Fibroblast of lung (primary cell): ENCODE measurements at regions not wholly inside any gene's neighbourhood (a gene's known extent, or its start where the extent isn't known, plus 50 kb on each side); places are given as distances from the start of the nearest gene placed in this dataset.

Experiments
- DNase-seq, 2 donors: peaks; one replicate each; pipeline versions ENCODE4 v3.0.0 to v3.0.0-alpha.2; 2010; ENCODE audit warnings: low read depth in 2 of 2
- H2AFZ ChIP-seq: 2 replicates; pipeline ENCODE4 v1.5.1; 2012; ENCODE audit warnings: low read length, control low read depth, inconsistent platforms
- H3K27ac ChIP-seq: 2 replicates; pipeline ENCODE4 v1.5.1; 2011; ENCODE audit warnings: low read length, control low read depth; ENCODE audit not compliant: insufficient read depth
- H3K27me3 ChIP-seq: 2 replicates; pipeline ENCODE4 v1.5.1; 2011; ENCODE audit warnings: mild to moderate bottlenecking, low read length; ENCODE audit not compliant: control insufficient read depth, insufficient read depth
- H3K36me3 ChIP-seq: 2 replicates; pipeline ENCODE4 v1.5.1; 2011; ENCODE audit warnings: low read length; ENCODE audit not compliant: control insufficient read depth, insufficient read depth
- H3K4me1 ChIP-seq: 2 replicates; pipeline ENCODE4 v1.5.1; 2011; ENCODE audit warnings: low read length; ENCODE audit not compliant: control insufficient read depth, insufficient read depth; ENCODE audit errors: extremely low read depth
- H3K4me2 ChIP-seq: 2 replicates; pipeline ENCODE4 v1.5.1; 2011; ENCODE audit warnings: low read length, control low read depth; ENCODE audit not compliant: insufficient read depth; ENCODE audit errors: extremely low read depth
- H3K4me3 ChIP-seq, 4 experiments: fragments of 200-600 bp in 1 of 4; sonication (generic) in 1 of 4; replicated peaks in 1 of 4; 2 replicates each; pipeline ENCODE4 v1.5.1; 2011 to 2016; ENCODE audit warnings: low read length in 4 of 4, low read depth in 3 of 4, mild to moderate bottlenecking in 3 of 4, control low read depth in 2 of 4, inconsistent platforms in 1 of 4, mixed read lengths in 1 of 4; ENCODE audit not compliant: insufficient read depth in 1 of 4; ENCODE audit errors: control extremely low read depth in 1 of 4
- H3K79me2 ChIP-seq: 2 replicates; pipeline ENCODE4 v1.5.1; 2012; ENCODE audit warnings: mild to moderate bottlenecking, low read length, inconsistent platforms; ENCODE audit not compliant: control insufficient read depth, insufficient read depth
- H3K9ac ChIP-seq: 2 replicates; pipeline ENCODE4 v1.5.1; 2011; ENCODE audit warnings: mild to moderate bottlenecking, low read length, control low read depth; ENCODE audit not compliant: insufficient read depth
- H3K9me3 ChIP-seq: 2 replicates; pipeline ENCODE4 v1.5.1; 2012; ENCODE audit warnings: low read depth, low read length; ENCODE audit not compliant: control insufficient read depth, insufficient read depth
- H4K20me1 ChIP-seq: 2 replicates; pipeline ENCODE4 v1.5.1; 2011; ENCODE audit warnings: low read length; ENCODE audit not compliant: control insufficient read depth, insufficient read depth; ENCODE audit errors: extremely low read depth
- CTCF ChIP-seq, 2 donors: IDR thresholded peaks in 1 of 2; conservative IDR thresholded peaks in 1 of 2; 1 replicate in 1 of 2; 2 replicates in 1 of 2; pipeline ENCODE4 v1.5.1; 2011 to 2012; ENCODE audit warnings: low read length in 2 of 2, control low read depth in 1 of 2, inconsistent platforms in 1 of 2, low read depth in 1 of 2, mild to moderate bottlenecking in 1 of 2
- EZH2 ChIP-seq: IDR thresholded peaks from 2 replicates; pipeline ENCODE4 v1.5.1; 2012; ENCODE audit warnings: low read length, control low read depth, mild to moderate bottlenecking; ENCODE audit errors: missing control alignments

- H2AFZ ChIP-seq = no peak overlapping the region
- H3K4me3 ChIP-seq = no peak overlapping the region
- no peak overlapping the region for H3K4me2 ChIP-seq
- no peaks in the 10 kb centered on the region for H3K36me3 ChIP-seq
- H3K9ac ChIP-seq = no peak overlapping the region
- H3K27ac ChIP-seq = no peak overlapping the region
- no peaks in the 10 kb centered on the region for H3K4me1 ChIP-seq
- no peaks in the 10 kb centered on the region for H3K79me2 ChIP-seq
- H3K27me3 ChIP-seq = no peaks in the 10 kb centered on the region
- no peaks in the 10 kb centered on the region for H3K9me3 ChIP-seq
- TF ChIP-seq CTCF (conservative IDR thresholded peaks at IDR 0.05 in 1 of 2, IDR thresholded peaks at IDR 0.05 in 1 of 2; ENCODE audit: low read depth in 1 of 2, low read length in 2 of 2) = no peak
- no peak for TF ChIP-seq EZH2
- H4K20me1 ChIP-seq = no peaks in the 10 kb centered on the region
- no peak for DNase-seq
These were observed 1796.4 kb downstream of the EFNA5 start for GRCh38 chr5:105874316-105874715.

- Histone ChIP-seq H3K9me3 (no peaks in the 10 kb centered on the region), H3K27me3 (no peaks in the 10 kb centered on the region), H3K4me2 (no peak overlapping the region), H3K79me2 (no peaks in the 10 kb centered on the region), H3K27ac (no peak overlapping the region), H3K4me3 (no peak overlapping the region), H3K36me3 (no peaks in the 10 kb centered on the region), H3K4me1 (no peaks in the 10 kb centered on the region), H4K20me1 (no peaks in the 10 kb centered on the region), H3K9ac (no peak overlapping the region), H2AFZ (no peak overlapping the region)
- no peak for TF ChIP-seq EZH2
- no peak for TF ChIP-seq CTCF (conservative IDR thresholded peaks at IDR 0.05 in 1 of 2, IDR thresholded peaks at IDR 0.05 in 1 of 2; ENCODE audit: low read depth in 1 of 2, low read length in 2 of 2)
- DNase-seq = no peak
These were observed 1798.0 kb downstream of the EFNA5 start for GRCh38 chr5:105872569-105873270.

- DNase-seq = peak in 1 of 2 donors; percentile 60
- H2AFZ ChIP-seq = no peak overlapping the region
- H3K27ac ChIP-seq = no peak overlapping the region
- H3K9me3 ChIP-seq = no peaks in the 10 kb centered on the region
- no peak overlapping the region for H3K4me2 ChIP-seq
- no peaks in the 10 kb centered on the region for H3K36me3 ChIP-seq
- TF ChIP-seq CTCF (conservative IDR thresholded peaks at IDR 0.05 in 1 of 2, IDR thresholded peaks at IDR 0.05 in 1 of 2; ENCODE audit: low read depth in 1 of 2, low read length in 2 of 2) (no peak), EZH2 (no peak)
- H3K9ac ChIP-seq = no peak overlapping the region
- H3K4me3 ChIP-seq = no peak overlapping the region
- no peaks in the 10 kb centered on the region for H3K4me1 ChIP-seq
- no peaks in the 10 kb centered on the region for H3K27me3 ChIP-seq
- no peaks in the 10 kb centered on the region for H4K20me1 ChIP-seq
- no peaks in the 10 kb centered on the region for H3K79me2 ChIP-seq
These were observed 1802.5 kb downstream of the EFNA5 start for GRCh38 chr5:105868038-105868780.
